AG09319 (cell line): ENCODE measurements at regions not wholly inside any gene's neighbourhood (a gene's known extent, or its start where the extent isn't known, plus 50 kb on each side); places are given as distances from the start of the nearest gene placed in this dataset.
"Not testable (repeated sequence)": the region's sequence is repeated elsewhere in the genome, so short reads cannot be mapped to it uniquely, and the experiment has no call there.

Source experiments
- DNase-seq: peaks from one replicate; pipeline ENCODE4 v3.0.0-alpha.2; 2010; ENCODE audit warnings: low read depth; ENCODE audit errors: extremely low read depth
- CTCF ChIP-seq: IDR thresholded peaks from 2 replicates; pipeline ENCODE4 v1.5.1; 2011; ENCODE audit warnings: low read depth, mild to moderate bottlenecking, inconsistent platforms, low read length, moderate library complexity

GRCh38 chr1:234827181-234827580, 217.2 kb upstream of the IRF2BP2 start:
- no peak for TF ChIP-seq CTCF
- DNase-seq = no peak

- no peak for DNase-seq
- TF ChIP-seq CTCF = no peak
These were observed 216.4 kb upstream of the IRF2BP2 start for GRCh38 chr1:234826352-234826751.

DNA sequence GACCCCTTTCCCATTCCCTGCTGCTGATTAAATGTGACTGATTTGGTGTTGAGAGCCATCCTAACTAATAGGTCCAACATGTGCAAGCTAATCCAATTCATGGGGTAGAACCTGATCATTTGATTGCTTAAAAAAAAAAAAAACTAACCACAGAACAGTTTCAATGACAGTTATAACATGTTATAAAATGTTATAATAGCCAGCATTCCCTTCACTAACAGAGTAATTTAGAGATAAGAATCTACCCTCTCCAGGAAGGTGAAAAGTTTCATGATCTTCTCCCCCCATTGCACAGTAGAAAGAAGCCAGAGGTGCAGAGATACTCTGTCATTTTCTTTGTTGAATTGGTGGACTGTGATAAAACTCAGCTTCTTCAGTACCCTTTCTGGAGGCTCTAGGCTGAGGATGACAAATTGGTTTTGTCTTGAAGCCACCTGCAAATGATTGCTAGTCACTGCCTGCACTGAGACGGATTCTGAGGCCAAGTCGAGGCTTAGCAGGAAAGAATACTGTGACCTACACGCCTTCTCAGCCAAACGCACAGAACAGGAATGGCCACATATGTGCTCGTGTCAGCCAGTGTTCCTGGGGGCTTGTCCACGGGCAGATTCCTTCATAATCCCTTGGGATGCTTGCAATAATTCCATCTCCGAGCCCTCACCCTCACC, 215.7 kb upstream of the IRF2BP2 start:
- no peak for TF ChIP-seq CTCF
- no peak for DNase-seq

DNA sequence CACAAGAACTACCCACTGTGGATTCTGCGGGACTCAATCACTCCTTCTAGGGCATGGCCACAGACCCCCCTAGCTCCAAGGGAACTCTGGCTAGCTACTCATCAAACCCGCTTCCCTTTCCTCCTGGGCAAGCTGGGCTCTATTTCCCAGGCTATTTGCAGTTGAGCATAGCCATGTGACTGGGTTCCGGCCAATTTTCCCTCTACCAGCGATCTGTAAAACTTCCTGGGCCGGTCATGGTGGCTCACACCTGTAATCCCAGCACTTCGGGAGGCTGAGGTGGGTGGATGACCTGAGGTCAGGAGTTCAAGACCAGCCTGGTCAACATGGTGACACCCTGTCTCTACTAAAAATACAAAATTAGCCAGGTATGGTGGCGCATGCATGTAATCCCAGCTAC, 214.9 kb upstream of the IRF2BP2 start:
- not testable (repeated sequence) for DNase-seq

GRCh38 chr1:234823191-234824176, 213.5 kb upstream of the IRF2BP2 start:
- no peak for DNase-seq
- TF ChIP-seq CTCF = no peak

DNA sequence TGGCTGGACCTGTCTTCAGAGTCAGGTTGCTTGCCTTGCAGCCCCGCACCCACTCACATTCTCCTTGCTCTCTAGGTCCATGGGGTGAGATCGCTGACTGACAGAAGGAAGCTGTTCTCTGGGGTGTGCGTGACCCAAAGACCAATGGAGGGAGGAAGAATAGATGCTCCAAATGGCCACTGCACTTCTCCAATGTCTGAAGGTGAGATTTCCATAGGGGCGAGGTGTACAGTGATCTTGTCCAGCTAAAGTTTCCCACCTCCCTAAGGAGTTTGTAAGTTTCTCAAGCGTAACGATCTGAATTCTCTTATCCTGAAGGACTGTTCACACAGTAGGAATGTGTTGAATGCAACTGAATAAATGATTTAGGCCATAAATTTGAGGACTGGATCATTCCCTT, 211.9 kb upstream of the IRF2BP2 start:
- no peak for DNase-seq
- no peak for TF ChIP-seq CTCF

DNA sequence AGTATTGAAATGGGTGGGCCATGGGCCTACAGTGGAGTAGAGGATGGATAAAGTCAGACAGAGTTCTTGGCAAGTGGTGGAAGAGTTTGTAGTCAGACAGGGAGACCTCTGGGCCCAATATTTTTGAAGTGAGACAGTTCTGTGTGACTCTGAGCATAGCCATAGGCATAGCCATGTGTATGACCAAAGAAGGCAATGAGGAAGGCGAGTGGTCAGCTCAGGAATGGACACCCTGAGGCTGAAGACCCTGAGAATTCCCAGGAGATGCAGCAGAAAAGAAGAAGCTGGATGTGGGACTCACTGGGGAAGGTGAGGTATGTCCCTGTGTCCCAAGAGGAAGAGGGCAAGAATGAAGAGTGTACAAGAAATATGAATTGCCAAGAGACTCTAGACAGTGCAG, 210.6 kb upstream of the IRF2BP2 start:
- DNase-seq = no peak

GRCh38 chr1:234819845-234820244, 209.9 kb upstream of the IRF2BP2 start:
- not testable (repeated sequence) for DNase-seq

More for the DNA sequence above, 210.6 kb upstream of the IRF2BP2 start:
- no peak for TF ChIP-seq CTCF

DNA sequence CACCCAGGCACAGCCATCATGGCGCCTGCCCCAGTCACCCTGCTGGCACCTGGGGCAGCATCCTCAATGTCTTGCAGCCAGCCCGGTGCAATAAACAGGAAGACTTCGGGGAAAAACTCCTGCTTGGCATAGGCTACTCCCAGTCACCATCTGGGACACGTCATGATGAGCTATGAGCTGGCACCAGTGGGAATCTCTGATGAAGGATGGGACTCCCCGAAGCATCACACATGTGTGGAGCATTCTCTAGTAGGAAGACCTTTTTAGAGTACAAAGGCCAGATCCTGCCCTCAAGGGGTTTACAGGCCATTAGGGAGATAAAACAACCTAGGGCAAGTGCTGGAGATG, 208.0 kb upstream of the IRF2BP2 start:
- not testable (repeated sequence) for DNase-seq

- DNase-seq = not testable (repeated sequence)
These were observed 207.5 kb upstream of the IRF2BP2 start for GRCh38 chr1:234817313-234818039.

DNA sequence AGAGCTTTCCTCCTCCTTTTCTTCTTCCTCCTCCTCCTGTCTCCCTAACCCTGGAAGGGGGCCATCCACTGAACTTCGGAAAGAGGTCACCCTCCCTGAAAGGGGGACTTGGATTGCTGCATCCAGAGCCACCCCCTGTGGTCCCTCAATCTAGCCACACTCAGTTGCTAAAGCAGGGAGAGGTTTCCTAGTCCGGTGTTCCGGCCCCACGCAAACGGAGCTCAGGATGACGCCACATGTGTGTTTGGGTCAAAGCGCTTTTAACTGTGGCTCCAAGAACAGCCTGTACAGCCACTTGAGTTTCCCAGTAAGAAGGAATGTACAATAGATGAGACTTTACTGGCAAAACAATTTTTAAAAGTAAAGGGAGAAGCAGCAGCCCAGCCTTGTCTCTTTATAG, 206.9 kb upstream of the IRF2BP2 start:
- not testable (repeated sequence) for DNase-seq
